Kidney capillary endothelial cell (primary cell): ENCODE measurements at regions not wholly inside any gene's neighbourhood (a gene's known extent, or its start where the extent isn't known, plus 50 kb on each side); places are given as distances from the start of the nearest gene placed in this dataset.

ENCODE experiments used
- DNase-seq: peaks from one replicate; pipeline ENCODE4 v3.0.0-alpha.2; 2018; ENCODE audit warnings: low spot score

- no peak for DNase-seq
Measured at GRCh38 chr3:160170409-160171370, 54.5 kb upstream of the C3orf80 start.

GRCh38 chr3:160171813-160172212 lies 53.4 kb upstream of the C3orf80 start:
- no peak for DNase-seq

- no peak for DNase-seq
Measured at GRCh38 chr3:160174621-160175020, 50.6 kb upstream of the C3orf80 start.
